Central memory CD8-positive, alpha-beta T cell (primary cell): ENCODE measurements at regions not wholly inside any gene's neighbourhood (a gene's known extent, or its start where the extent isn't known, plus 50 kb on each side); places are given as distances from the start of the nearest gene placed in this dataset.
"Not testable (repeated sequence)": the region's sequence is repeated elsewhere in the genome, so short reads cannot be mapped to it uniquely, and the experiment has no call there.

Experiments
- ATAC-seq: fragments of 150-1000 bp; cut with Tn5 transposase; replicated peaks from 2 replicates; pipeline ENCODE4 v1.10.0; 2022; ENCODE audit warnings: mild to moderate bottlenecking, moderate FRiP score, moderate number of reproducible peaks; ENCODE audit not compliant: poor library complexity, severe bottlenecking; ENCODE audit errors: extremely low read depth
- DNase-seq, 2 donors: peaks; one replicate each; pipeline ENCODE4 v3.0.0; 2021; ENCODE audit warnings: low spot score in 2 of 2
- H3K27ac Mint-ChIP-seq: one replicate; pipeline ENCODE4 v1.8.0; 2022; ENCODE audit warnings: low read depth, mild to moderate bottlenecking, moderate library complexity, mixed read lengths
- H3K27me3 Mint-ChIP-seq: one replicate; pipeline ENCODE4 v1.8.0; 2022; ENCODE audit warnings: mixed read lengths
- H3K36me3 Mint-ChIP-seq: one replicate; pipeline ENCODE4 v1.8.0; 2022; ENCODE audit warnings: mild to moderate bottlenecking, moderate library complexity, mixed read lengths; ENCODE audit not compliant: insufficient read depth
- H3K4me1 Mint-ChIP-seq: one replicate; pipeline ENCODE4 v1.8.0; 2022; ENCODE audit warnings: mixed read lengths
- H3K4me3 Mint-ChIP-seq: one replicate; pipeline ENCODE4 v1.8.0; 2022; ENCODE audit warnings: mild to moderate bottlenecking, moderate library complexity, mixed read lengths
- H3K9me3 Mint-ChIP-seq: one replicate; pipeline ENCODE4 v1.8.0; 2022; ENCODE audit warnings: mixed read lengths

GRCh38 chr14:83290447-83290846, 1756.8 kb upstream of the SEL1L start:
- Mint-ChIP-seq H3K4me1 (no peaks in the 10 kb centered on the region), H3K4me3 (no peak overlapping the region), H3K9me3 (peaks cover 30% of the 10 kb centered on the region), H3K36me3 (no peaks in the 10 kb centered on the region), H3K27me3 (no peaks in the 10 kb centered on the region), H3K27ac (no peak overlapping the region)
- ATAC-seq (no peak), DNase-seq (no peak)

- Mint-ChIP-seq H3K9me3 (peaks cover 30% of the 10 kb centered on the region), H3K27ac (no peak overlapping the region), H3K27me3 (no peaks in the 10 kb centered on the region)
Measured at GRCh38 chr14:83291714-83292113, 1758.1 kb upstream of the SEL1L start.

GRCh38 chr14:83294941-83295340, 1761.3 kb upstream of the SEL1L start:
- no peak overlapping the region for H3K4me3 Mint-ChIP-seq
- no peaks in the 10 kb centered on the region for H3K4me1 Mint-ChIP-seq
- no peaks in the 10 kb centered on the region for H3K27me3 Mint-ChIP-seq
- ATAC-seq (no peak), DNase-seq (no peak)
- peaks cover 24% of the 10 kb centered on the region for H3K9me3 Mint-ChIP-seq
- H3K27ac Mint-ChIP-seq = no peak overlapping the region
- H3K36me3 Mint-ChIP-seq = no peaks in the 10 kb centered on the region

More at GRCh38 chr14:83291714-83292113, 1758.1 kb upstream of the SEL1L start:
- H3K36me3 Mint-ChIP-seq = no peaks in the 10 kb centered on the region
- ATAC-seq (no peak), DNase-seq (no peak)
- H3K4me1 Mint-ChIP-seq = no peaks in the 10 kb centered on the region
- no peak overlapping the region for H3K4me3 Mint-ChIP-seq

- ATAC-seq = no peak
- H3K4me3 Mint-ChIP-seq = no peak overlapping the region
- no peaks in the 10 kb centered on the region for H3K27me3 Mint-ChIP-seq
- no peaks in the 10 kb centered on the region for H3K36me3 Mint-ChIP-seq
- no peak overlapping the region for H3K27ac Mint-ChIP-seq
- peaks cover 21% of the 10 kb centered on the region for H3K9me3 Mint-ChIP-seq
- no peak for DNase-seq
- H3K4me1 Mint-ChIP-seq = no peaks in the 10 kb centered on the region
Measured at GRCh38 chr14:83297361-83297760, 1763.7 kb upstream of the SEL1L start.

- peaks cover 15% of the 10 kb centered on the region for H3K9me3 Mint-ChIP-seq
- ATAC-seq, H3K4me1 Mint-ChIP-seq, H3K4me3 Mint-ChIP-seq, H3K27me3 Mint-ChIP-seq, DNase-seq, H3K36me3 Mint-ChIP-seq, H3K27ac Mint-ChIP-seq: not testable (repeated sequence)
Measured at GRCh38 chr14:83298016-83298415, 1764.4 kb upstream of the SEL1L start.

DNA sequence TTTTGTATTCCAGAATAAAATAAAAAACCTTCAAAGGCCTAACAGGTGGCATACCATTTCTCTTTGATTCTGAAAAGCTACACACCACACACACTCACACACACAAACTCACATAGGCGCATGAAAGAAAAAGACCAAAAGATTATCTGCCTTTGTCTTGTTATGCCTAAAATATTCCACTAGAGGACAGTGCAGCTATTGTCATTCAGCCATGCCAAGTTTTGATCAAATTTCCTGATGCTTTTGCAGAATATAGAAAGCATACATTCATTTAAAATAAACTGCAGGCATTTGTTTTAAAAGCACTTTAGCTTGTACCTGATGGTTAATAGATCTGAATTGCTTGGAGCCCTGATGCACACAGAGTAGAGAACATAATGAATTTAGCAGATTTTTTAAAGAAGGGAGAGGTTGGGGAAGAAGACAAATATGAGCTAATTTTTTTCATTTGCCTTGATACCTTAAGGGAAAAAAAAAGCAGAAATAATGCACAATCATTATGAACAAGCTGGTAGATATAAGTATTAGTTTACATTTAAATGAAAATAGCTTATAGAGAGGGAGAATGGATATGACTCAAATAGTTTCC, 1766.9 kb upstream of the SEL1L start:
- Mint-ChIP-seq H3K9me3 (peaks cover 5% of the 10 kb centered on the region), H3K4me3 (no peak overlapping the region), H3K27ac (no peak overlapping the region), H3K36me3 (no peaks in the 10 kb centered on the region), H3K27me3 (no peaks in the 10 kb centered on the region), H3K4me1 (no peaks in the 10 kb centered on the region)
- DNase-seq (no peak), ATAC-seq (no peak)

DNA sequence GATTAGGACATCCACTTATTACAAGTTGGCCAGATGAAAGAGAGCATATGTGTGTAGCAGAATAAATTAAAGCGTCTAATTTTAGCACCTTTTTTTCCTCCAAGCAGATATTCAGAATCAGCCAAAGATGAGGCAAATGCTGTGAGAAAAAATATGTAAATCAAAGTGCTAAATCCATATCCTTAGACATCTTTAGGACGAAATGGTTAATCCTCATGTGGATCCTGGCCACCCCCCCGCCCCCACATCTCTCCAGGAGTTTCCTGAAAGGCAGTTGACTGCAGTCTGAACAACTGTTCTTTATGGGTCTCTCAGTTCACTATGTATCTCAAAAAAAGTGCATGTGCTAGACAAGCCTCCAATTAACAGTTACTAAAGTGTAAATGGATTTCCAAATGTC, 1768.1 kb upstream of the SEL1L start:
- H3K4me1 Mint-ChIP-seq = no peaks in the 10 kb centered on the region

DNA sequence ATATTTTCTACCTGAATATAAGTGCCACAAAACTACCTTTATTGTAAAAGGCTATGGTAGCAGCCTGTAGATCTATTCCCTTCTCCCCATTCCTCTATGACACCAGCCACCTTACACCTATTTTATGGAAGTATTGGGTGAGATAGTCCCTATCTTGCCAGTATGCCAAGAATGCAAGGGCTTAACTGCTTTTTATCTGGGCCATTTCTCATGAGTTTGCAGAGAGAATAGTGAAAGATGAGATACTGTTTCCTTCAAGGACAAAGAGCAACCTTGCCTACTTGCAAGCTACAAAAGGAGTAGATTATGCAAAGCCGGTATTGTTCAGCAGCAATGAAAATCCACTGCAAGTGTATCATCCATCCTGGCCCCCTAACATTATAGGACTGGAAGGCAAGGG, 1775.6 kb upstream of the SEL1L start:
- DNase-seq = no peak
- no peak overlapping the region for H3K27ac Mint-ChIP-seq
- no peak for ATAC-seq
- H3K4me1 Mint-ChIP-seq = no peaks in the 10 kb centered on the region
- peaks cover 32% of the 10 kb centered on the region for H3K9me3 Mint-ChIP-seq
- H3K36me3 Mint-ChIP-seq = no peaks in the 10 kb centered on the region
- H3K27me3 Mint-ChIP-seq = no peaks in the 10 kb centered on the region
- H3K4me3 Mint-ChIP-seq = no peak overlapping the region

More for the DNA sequence above, 1768.1 kb upstream of the SEL1L start:
- H3K9me3 Mint-ChIP-seq = peaks cover 5% of the 10 kb centered on the region
- DNase-seq = no peak
- no peak overlapping the region for H3K27ac Mint-ChIP-seq
- no peaks in the 10 kb centered on the region for H3K36me3 Mint-ChIP-seq
- no peak for ATAC-seq
- no peak overlapping the region for H3K4me3 Mint-ChIP-seq
- H3K27me3 Mint-ChIP-seq = no peaks in the 10 kb centered on the region

DNA sequence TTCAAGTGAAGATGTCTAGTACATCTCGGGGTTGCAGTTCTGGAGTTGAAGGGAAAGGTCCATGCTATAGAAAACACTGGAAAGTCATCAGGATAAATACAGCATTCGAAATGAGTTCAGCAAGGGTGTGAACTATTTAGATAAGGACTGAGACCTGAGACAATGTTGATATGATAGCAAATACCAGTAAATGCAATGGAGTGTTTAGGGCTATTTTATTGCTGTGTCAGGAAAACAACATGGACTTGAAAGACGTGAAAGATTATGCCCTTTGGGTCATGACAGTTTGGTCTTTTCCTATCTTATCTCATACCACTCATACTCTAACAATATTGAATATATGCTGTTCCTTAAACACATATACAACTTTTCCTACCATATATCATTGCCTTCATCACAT, 1776.2 kb upstream of the SEL1L start:
- no peak overlapping the region for H3K27ac Mint-ChIP-seq
- H3K36me3 Mint-ChIP-seq = no peaks in the 10 kb centered on the region
- H3K4me3 Mint-ChIP-seq = no peak overlapping the region
- DNase-seq = no peak
- no peak for ATAC-seq
- H3K9me3 Mint-ChIP-seq = peaks cover 34% of the 10 kb centered on the region
- H3K27me3 Mint-ChIP-seq = no peaks in the 10 kb centered on the region
- no peaks in the 10 kb centered on the region for H3K4me1 Mint-ChIP-seq

DNA sequence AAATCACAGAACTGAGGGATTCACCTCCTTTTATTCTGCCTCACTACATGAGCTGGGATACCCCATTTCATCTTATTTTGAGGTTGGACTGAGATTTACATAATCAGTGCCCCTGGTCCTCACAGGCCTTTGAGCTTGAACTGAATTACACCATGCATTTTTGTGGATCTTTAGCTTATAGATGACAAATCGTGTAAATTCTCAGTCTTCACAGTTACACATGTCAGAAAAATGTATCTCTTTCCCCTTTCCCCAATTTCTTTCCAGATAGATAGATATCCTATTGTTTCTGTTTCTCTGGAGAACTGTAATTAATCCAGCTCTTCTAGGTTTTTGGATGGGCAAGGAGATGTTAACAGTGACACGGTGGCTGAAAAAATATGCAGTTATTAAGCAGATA, 1778.9 kb upstream of the SEL1L start:
- no peaks in the 10 kb centered on the region for H3K36me3 Mint-ChIP-seq
- H3K4me1 Mint-ChIP-seq = no peaks in the 10 kb centered on the region
- ATAC-seq = no peak
- H3K4me3 Mint-ChIP-seq = no peak overlapping the region
- H3K27ac Mint-ChIP-seq = no peak overlapping the region
- peaks cover 43% of the 10 kb centered on the region for H3K9me3 Mint-ChIP-seq
- DNase-seq = no peak
- H3K27me3 Mint-ChIP-seq = no peaks in the 10 kb centered on the region

GRCh38 chr14:83314764-83315163, 1781.1 kb upstream of the SEL1L start:
- peaks cover 32% of the 10 kb centered on the region for H3K9me3 Mint-ChIP-seq
- DNase-seq (no peak), ATAC-seq (no peak)
- H3K27me3 Mint-ChIP-seq = no peaks in the 10 kb centered on the region
- H3K4me3 Mint-ChIP-seq = no peak overlapping the region
- H3K27ac Mint-ChIP-seq = no peak overlapping the region
- no peaks in the 10 kb centered on the region for H3K36me3 Mint-ChIP-seq
- no peaks in the 10 kb centered on the region for H3K4me1 Mint-ChIP-seq

DNA sequence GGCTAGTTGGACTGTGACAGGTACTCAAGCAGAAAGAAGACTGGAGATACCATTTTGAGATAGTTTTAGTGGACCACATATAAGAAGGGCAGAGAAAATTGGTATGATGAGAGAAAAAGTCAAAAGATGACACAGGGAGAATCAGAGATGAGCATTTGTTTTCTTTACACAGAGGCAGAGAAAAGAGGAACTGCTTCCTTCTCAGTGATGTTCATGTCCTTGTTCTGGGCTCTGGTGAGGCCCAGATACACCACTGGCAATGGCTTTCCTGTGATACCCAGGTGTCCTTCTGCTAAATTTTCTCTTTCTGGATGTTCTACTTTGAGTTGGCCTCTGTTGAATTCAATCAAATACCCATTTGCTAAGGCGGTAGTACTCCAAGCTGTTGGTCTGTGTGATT, 1782.7 kb upstream of the SEL1L start:
- Mint-ChIP-seq H3K27ac (no peak overlapping the region), H3K4me1 (no peaks in the 10 kb centered on the region), H3K27me3 (no peaks in the 10 kb centered on the region), H3K4me3 (no peak overlapping the region), H3K9me3 (peaks cover 26% of the 10 kb centered on the region), H3K36me3 (no peaks in the 10 kb centered on the region)
- ATAC-seq = no peak
- no peak for DNase-seq

DNA sequence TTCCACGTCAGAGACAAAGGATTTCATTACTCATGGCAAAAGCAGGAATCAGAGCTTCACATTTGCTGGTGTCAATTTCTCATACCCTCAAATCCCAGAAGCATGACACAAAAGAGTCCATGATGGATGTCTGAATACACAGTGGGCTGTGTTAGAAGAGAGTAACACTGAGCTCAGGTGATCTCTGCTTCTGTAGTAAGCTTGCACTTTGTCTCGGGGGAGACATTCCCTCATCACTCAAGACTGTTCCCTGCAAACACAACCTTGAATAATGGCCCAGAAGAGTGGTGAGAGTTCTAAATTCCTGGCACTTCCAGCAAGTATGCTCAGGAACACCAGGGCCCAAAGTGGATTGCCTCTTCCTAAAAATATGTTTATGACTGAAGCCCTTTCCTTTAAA, 1787.2 kb upstream of the SEL1L start:
- H3K4me3 Mint-ChIP-seq = no peak overlapping the region
- no peak for ATAC-seq
- no peak overlapping the region for H3K27ac Mint-ChIP-seq
- H3K4me1 Mint-ChIP-seq = no peaks in the 10 kb centered on the region
- H3K27me3 Mint-ChIP-seq = no peaks in the 10 kb centered on the region
- no peaks in the 10 kb centered on the region for H3K36me3 Mint-ChIP-seq
- H3K9me3 Mint-ChIP-seq = peaks cover 34% of the 10 kb centered on the region
- no peak for DNase-seq

GRCh38 chr14:83331513-83331912, 1797.9 kb upstream of the SEL1L start:
- peaks cover 13% of the 10 kb centered on the region for H3K9me3 Mint-ChIP-seq
- H3K36me3 Mint-ChIP-seq = no peaks in the 10 kb centered on the region
- DNase-seq = no peak
- no peak overlapping the region for H3K27ac Mint-ChIP-seq
- H3K27me3 Mint-ChIP-seq = no peaks in the 10 kb centered on the region
- no peaks in the 10 kb centered on the region for H3K4me1 Mint-ChIP-seq
- H3K4me3 Mint-ChIP-seq = no peak overlapping the region
- no peak for ATAC-seq
